ENCODE measurements at regions not wholly inside any gene's neighbourhood (a gene's known extent, or its start where the extent isn't known, plus 50 kb on each side); places are given as distances from the start of the nearest gene placed in this dataset.

DNA sequence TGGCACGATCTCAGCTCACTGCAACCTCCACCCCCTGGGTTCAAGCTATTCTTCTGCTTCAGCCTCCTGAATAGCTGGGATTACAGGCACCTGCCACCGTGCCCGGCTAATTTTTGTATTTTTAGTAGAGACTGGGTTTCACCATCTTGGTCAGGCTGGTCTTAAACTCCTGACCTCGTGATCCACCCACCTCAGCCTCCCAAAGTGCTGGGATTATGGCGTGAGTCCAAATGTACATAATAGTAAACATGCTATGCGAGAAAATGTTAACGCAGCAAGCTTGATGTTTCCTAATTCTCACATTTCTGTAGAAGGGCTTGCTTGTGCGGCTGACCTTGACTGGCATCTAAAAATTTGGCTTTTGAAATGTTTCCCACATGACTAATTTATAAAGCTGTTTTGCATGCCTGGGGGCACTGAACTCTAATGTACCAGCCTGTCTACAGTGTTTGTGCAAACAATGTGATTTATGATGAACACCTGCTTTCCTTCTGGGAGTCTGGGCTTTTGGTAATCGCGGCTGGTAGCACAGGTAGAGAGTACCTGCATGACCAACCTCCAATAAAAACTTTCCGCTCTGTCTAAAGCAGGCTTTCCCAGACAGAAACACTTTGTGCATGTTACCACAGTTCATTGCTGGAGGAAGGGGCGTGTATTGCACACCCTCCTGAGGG is 216.8 kb downstream of the IL15 start:
- no peak for TF ChIP-seq RARB (CRISPR knock-in tag; IDR thresholded peaks at IDR 0.05)
- no peak for TF ChIP-seq TCF4 (CRISPR knock-in tag; IDR thresholded peaks at IDR 0.05; ENCODE audit: borderline replicate concordance)
- no peak for TF ChIP-seq ARNTL (CRISPR knock-in tag; IDR thresholded peaks at IDR 0.05; ENCODE audit: borderline replicate concordance, low read depth)
- no peak for TF ChIP-seq ZFP3 (CRISPR knock-in tag; IDR thresholded peaks at IDR 0.05)
- TF ChIP-seq GLIS3 (CRISPR knock-in tag; IDR thresholded peaks at IDR 0.05): no peak
- TF ChIP-seq OSR1 (CRISPR knock-in tag; IDR thresholded peaks at IDR 0.05): no peak
- TF ChIP-seq, protein P1, sequence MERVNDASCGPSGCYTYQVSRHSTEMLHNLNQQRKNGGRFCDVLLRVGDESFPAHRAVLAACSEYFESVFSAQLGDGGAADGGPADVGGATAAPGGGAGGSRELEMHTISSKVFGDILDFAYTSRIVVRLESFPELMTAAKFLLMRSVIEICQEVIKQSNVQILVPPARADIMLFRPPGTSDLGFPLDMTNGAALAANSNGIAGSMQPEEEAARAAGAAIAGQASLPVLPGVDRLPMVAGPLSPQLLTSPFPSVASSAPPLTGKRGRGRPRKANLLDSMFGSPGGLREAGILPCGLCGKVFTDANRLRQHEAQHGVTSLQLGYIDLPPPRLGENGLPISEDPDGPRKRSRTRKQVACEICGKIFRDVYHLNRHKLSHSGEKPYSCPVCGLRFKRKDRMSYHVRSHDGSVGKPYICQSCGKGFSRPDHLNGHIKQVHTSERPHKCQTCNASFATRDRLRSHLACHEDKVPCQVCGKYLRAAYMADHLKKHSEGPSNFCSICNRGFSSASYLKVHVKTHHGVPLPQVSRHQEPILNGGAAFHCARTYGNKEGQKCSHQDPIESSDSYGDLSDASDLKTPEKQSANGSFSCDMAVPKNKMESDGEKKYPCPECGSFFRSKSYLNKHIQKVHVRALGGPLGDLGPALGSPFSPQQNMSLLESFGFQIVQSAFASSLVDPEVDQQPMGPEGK (CRISPR knock-in tag; IDR thresholded peaks at IDR 0.05; ENCODE audit: borderline replicate concordance): no peak
- TF ChIP-seq ZC3H10 (CRISPR knock-in tag; IDR thresholded peaks at IDR 0.05): no peak
- TF ChIP-seq, protein P2, sequence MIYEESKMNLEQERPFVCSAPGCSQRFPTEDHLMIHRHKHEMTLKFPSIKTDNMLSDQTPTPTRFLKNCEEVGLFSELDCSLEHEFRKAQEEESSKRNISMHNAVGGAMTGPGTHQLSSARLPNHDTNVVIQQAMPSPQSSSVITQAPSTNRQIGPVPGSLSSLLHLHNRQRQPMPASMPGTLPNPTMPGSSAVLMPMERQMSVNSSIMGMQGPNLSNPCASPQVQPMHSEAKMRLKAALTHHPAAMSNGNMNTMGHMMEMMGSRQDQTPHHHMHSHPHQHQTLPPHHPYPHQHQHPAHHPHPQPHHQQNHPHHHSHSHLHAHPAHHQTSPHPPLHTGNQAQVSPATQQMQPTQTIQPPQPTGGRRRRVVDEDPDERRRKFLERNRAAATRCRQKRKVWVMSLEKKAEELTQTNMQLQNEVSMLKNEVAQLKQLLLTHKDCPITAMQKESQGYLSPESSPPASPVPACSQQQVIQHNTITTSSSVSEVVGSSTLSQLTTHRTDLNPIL (CRISPR knock-in tag; IDR thresholded peaks at IDR 0.05; ENCODE audit: low read depth): no peak
- no peak for TF ChIP-seq TOX (CRISPR knock-in tag; IDR thresholded peaks at IDR 0.05; ENCODE audit: borderline replicate concordance)

All from SK-N-SH treated with all-trans-retinoic acid at 6 μM for 48 hours (cell line).